ENCODE measurements at regions not wholly inside any gene's neighbourhood (a gene's known extent, or its start where the extent isn't known, plus 50 kb on each side); places are given as distances from the start of the nearest gene placed in this dataset.

GRCh38 chr12:114982760-114983159, 298.8 kb upstream of the TBX3 start:
- TF ChIP-seq, protein P1, sequence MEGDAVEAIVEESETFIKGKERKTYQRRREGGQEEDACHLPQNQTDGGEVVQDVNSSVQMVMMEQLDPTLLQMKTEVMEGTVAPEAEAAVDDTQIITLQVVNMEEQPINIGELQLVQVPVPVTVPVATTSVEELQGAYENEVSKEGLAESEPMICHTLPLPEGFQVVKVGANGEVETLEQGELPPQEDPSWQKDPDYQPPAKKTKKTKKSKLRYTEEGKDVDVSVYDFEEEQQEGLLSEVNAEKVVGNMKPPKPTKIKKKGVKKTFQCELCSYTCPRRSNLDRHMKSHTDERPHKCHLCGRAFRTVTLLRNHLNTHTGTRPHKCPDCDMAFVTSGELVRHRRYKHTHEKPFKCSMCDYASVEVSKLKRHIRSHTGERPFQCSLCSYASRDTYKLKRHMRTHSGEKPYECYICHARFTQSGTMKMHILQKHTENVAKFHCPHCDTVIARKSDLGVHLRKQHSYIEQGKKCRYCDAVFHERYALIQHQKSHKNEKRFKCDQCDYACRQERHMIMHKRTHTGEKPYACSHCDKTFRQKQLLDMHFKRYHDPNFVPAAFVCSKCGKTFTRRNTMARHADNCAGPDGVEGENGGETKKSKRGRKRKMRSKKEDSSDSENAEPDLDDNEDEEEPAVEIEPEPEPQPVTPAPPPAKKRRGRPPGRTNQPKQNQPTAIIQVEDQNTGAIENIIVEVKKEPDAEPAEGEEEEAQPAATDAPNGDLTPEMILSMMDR (IDR thresholded peaks at IDR 0.05) = no peak
- no peak for TF ChIP-seq EP300 (IDR thresholded peaks at IDR 0.05; ENCODE audit: low read depth)
